ENCODE measurements at regions not wholly inside any gene's neighbourhood (a gene's known extent, or its start where the extent isn't known, plus 50 kb on each side); places are given as distances from the start of the nearest gene placed in this dataset.
"Not testable (repeated sequence)": the region's sequence is repeated elsewhere in the genome, so short reads cannot be mapped to it uniquely, and the experiment has no call there.

DNA sequence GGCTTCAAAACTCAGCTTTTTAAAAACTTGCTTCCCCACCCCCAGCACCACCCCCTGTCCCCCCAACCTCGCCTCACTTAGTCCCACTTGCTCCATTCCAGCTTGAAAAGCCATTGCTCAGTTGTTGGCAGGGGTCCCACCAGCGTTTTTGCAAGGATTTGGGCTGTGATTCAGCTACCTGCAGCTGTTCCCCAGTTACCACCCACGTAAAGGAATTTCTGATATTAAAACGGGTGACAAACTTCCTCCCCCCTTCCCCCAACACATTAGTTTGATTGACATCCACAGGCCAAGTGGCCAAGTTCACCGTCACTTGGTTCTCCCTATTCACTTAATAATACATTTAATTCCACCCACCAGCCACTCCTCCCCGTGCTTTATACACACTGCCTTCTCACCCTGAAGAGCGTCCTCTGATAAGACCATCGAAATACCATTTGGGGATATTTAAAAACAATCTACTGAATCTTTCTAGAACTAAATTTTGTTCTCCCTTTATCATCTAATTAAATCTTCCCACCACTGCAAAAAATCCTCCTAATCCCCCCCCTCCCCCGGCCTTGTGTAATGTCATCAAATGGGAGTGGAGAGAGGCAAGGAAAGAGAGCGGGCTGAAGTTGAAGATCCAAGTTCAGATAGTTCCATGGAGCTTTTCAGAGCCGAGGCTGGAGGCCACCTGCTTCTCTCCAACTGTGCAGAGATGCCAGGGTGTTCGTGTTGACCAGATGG, 55.1 kb downstream of the SOX9 start:
- no peak for DNase-seq

DNA sequence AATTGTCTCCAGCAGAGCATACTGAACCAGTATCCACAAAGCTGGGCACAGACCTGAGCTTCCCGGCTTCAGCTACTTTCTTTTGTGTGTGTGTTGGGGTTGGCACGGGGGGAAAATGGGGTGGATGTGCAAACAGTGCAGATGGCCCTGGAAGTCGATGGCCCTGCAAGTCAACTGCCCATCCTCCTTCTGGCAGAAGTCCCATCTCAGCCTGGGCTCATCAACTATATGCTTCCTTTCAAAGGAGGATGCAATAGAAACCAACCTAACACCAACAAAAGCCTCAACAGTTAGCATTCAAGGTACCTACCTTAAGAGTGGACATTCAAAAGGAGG, 55.7 kb downstream of the SOX9 start:
- no peak for DNase-seq

DNA sequence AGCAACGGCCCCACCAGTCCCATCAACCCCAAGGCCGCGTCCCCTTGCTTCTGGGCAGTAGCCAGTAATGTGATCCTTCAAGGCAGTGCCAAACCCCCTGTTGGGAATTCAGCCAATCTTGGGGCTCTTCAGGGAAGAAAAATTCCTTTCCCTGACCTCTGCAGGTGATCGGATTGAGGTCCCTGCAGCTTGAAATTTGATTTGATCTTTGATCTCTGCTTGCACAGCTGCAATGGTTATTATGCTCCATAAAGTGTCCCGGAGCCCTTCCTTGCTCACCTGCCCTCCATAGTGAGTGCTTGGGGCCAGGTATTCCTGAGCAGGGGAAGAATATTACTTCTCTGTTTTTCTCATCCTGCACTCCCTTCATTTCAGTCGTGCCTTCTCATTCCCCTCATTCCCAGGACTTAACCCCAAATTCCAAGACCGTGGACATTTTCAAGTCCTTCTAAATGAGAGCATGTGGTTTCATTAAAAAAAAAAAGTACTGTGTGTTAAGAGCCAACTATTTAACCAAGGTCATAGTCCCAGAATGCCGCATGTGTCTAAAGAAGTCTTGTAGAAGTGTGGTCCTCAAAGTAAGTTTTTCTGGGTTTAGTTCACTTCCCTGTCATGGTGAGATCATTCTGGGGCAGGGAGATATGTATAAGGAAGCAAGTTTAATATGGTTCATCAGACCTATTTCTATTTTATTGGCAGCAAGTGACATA, 56.3 kb downstream of the SOX9 start:
- DNase-seq = no peak

DNA sequence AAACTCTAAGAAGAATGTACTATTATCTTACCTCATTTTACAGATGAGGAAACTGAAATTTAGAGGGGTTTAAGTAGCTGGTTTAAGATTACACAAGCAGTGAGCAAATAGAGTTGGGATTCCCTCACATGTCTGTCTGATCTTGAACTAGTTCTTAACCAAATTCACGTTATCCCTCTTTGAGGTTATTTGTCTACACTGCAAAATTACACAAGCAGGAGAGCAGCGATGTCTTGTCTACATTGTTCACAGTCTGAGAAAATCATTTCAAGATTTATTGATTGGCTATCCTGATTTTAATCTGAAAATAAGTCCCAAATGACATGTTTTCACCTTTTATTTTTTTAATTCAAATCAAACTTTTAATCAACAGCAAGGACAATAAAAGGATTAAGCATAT, 56.9 kb downstream of the SOX9 start:
- no peak for DNase-seq

DNA sequence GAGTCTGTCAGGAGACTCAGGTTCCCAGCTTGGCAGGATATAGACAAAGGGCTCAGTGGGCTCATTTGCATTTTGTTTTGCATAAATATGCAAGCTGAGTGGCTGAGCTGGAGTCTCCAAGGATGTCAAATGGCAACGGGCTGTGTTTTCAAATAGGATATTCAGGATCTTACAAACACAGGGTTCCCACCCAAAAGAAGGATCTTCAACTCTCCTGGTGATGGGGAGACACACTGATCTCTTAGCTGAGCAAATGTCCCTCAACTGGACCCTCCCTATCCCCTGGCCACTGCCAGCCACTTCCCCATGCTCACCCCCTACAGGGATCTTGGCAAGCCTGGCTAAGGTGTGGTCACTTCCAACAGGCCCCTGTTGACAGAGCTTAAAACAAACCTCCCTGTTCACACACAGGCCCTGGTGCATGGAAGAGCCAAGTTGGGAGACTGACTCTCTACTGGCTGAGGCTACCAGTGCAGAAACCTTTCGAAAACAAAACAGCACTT, 61.6 kb downstream of the SOX9 start:
- DNase-seq = no peak

DNA sequence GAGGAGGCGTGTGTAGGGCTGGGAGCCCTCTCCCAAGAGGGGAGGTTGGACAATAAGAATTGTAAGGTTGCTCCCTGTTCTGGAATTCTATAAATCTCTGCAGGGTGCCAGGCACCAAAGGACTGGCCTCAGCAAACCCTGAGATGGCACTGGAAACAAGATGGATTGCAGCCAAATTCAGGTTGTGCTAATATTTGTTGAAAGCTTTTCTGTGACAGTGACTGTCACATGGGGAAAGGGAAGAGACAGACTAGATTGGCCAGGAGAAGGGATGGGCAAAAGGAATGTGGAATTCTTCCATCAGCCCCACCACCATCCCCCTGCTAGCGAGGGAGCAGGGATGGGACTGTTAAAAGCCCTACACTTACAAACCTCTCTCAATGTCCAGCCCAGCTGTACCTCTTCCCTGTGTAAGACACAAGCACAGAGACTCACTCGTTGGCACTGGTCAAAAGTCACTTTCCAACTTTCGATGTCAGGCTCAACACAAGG, 62.4 kb downstream of the SOX9 start:
- DNase-seq = no peak

DNA sequence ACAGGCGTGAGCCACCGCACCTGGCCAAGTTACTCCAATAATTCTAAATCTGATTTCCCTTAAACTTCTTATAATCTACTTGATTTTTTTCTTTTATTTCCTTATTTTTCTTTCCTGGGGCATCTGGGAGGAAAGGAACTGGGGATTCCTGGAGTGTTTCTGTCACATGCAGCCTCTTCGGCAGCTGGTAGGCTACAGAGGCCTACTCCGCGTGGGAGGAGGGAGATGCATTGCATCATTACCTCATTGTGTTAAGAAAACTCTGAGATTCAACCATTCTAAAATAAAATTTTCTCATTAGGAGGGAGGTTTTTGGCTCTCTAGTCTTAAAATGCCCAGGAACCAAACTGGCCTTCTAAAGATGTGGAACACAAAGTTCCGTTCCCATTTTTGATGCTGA, 64.0 kb downstream of the SOX9 start:
- DNase-seq = no peak

DNA sequence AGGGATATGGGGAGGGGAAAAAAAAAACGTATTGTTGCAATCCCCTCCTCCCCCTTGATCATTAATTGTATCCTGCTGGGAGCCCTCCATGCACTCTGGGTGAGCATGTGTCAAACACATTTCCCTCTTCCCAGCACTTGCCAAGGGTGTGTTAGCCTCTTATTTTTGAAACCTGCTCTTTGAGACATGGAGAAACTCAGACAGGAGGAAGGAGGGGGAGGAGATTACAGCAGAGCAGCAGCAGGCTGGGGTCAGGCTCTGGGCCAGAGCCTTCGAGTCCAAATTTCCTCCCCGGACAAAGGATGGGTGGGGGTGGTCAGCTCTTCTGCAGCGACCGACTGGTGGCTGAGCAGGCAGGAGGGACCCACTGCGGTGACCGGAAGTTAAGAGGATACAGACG, 64.7 kb downstream of the SOX9 start:
- DNase-seq = no peak

DNA sequence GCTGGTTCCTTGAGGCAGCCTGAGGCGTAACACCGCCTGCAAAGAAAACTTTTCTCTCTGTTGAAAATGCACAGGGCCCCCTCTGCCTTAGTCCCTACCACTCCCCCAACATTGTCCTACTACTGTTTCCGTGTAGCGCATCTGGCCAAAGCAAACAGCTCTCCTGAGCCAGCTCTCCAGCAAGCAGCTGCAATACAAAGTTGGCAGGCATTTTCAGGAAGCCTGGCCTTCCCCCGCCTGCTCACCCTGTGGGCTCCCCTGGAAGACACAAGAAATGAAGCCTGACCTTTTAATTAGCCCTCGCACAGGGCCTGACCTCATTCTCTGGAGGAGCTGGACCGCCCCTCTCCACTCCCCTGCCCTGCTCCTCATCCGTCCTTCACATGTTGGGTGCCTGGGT, 66.7 kb downstream of the SOX9 start:
- DNase-seq = no peak

DNA sequence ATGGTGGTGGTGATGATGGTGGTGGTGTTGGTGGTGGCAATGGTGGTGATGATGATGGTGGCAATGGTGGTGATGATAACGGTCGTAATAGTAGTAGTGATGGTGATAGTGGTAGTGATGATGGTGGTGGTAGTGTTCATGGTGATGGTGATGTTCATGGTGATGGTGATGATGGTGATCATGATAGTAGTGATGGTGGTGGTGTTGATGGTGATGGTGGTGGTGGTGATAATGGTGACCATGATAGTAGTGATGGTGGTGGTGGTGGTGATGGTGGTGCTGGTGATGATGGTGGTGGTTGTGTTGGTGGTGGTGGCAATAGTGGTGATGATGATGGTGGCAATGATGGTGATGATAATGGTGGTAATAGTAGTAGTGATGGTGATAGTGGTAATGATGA, 68.0 kb downstream of the SOX9 start:
- DNase-seq = no peak

DNA sequence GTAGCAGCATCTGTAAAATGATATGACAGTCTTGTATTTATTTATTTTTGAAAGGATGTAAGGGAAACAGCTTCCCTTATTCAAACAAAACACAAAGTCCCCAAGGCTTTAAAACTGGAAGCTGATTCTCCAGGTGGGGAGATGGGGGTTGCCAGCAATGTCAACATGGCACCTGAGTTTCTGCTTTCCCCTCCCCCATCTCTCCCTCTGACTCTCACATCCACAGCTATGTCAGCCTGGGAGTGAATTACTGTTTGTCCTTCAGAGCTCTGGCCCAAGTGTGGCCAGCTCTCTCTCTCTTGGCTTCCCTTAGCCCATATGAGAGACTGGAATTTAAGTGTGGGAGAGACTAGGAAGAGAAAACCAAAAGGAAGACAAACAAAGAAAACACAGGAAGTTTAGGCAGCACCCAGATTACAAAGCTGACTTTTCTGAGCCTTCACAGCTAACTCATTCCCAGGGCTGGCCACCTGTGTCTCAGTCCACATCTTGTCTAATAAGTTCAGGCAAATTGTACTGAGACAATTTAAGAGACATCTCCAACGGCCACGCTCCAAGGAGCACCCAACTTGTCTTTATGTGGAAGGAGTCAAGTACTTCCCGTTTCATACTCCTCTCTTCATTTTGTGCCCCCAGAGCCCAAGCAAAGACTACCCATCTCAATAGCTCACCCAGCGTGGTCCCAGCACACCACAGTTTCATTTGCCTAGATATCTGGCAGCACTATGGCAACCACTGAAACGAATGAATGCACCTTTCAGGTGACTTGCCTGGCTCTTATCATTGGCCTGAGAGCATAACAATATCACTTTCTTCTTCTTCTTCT, 69.2 kb downstream of the SOX9 start:
- no peak for DNase-seq

DNA sequence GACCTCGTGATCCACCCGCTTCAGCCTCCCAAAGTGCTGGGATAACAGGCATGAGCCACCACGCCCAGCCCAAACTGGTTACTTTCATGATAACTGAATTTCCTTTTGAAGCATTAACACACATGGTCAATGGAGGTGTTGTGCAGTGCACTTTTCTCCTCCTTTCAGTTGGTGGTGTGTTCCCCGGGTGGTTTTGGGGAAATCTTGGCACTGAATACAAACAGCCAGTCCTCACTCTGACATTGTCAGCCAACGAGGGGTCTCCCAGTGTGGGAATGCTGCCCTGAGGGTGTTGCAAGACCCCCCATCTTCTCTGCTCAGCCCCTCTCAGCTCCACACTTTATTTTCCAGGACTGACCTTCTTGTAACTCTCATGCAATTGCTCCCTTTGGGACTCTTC, 70.5 kb downstream of the SOX9 start:
- DNase-seq = no peak

DNA sequence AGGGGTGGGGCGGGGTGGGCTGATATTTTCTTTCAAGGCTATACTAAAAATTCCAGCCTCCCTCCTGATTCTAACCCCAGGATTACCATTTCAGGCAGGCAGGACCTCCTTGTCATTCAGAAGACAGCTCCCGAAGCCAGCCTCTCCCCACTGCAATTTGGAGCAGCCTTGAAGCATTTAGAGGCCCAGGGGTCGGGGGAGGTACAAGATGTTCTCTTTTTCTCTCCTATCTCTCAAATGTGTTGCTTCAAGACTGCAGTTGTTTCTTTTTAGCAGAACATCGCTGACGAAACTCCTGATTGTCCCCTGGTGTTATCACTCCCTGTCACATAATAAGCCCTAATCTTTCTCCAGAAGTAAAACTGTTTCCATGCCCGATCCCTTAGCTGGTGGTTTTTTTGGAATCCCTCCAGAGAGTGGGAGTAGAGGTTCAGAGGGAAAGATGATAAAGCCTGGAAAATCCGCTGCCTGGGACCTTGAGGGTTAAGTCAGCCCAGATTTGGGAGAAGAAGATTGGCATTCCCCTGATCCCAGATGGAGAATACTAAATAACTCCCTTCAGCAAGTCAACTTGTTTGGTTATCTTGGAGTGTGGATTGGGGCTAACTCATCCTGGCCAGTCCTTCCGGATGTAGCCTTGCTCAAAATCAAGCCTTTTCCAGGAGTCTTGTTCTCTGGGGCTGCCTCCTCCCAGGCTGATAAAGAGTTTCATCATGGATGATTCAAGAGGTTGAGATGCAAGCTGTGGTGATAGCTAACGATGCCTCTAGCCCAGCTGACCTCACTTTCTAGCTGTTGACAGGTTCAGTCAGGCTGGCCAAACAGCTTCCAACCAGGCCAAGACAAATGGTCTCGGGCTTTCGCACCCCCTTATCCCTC, 71.3 kb downstream of the SOX9 start:
- no peak for DNase-seq

DNA sequence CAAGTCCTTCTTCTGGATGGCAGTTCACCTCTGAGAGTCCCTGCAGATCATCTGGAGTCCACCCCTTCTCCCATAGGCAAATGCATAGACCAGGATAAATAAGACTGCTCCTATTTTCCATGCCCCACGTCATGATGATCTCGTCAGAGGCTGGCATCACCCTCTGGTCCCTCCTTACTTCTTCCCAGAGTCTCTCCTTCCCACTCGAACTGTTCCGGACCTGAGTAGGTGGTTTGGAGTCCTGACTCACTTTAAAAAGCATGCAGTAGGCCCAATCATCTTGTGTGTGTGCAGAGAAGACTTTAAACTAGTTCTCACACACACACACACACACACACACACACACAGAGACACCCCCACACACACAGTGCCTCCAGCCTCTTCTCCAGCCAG, 72.0 kb downstream of the SOX9 start:
- DNase-seq = no peak

DNA sequence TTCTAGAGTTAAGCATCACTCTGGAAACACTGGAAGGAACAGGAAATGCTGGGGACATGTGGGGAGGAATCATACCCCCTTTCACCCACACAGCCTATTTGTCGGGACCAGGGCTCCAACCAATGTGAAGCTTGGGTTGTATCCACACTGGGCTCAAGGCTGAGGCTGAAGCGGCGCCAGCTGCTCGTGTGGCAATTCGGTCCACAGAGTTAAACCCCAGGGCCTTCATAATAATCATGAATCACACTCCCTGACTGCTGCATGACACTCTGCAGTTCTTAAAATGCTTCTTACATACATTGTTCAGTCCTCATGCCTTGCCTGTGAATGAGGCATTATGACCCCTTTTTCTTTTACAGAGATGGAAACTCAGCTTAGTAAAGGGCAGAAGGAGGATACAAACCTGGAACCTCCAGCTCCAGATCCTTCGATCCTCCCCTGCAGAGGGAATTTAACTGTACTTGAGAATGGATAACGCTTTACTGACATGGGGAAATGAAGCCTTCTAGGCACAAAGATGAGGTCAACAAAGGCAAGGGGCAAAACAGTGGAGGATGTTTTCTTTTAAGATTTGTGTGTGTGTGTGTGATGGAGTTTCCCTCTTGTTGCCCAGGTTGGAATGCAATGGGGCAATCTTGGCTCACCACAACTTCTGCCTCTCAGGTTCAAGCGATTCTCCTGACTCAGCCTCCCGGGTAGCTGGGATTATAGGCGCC, 72.7 kb downstream of the SOX9 start:
- no peak for DNase-seq

DNA sequence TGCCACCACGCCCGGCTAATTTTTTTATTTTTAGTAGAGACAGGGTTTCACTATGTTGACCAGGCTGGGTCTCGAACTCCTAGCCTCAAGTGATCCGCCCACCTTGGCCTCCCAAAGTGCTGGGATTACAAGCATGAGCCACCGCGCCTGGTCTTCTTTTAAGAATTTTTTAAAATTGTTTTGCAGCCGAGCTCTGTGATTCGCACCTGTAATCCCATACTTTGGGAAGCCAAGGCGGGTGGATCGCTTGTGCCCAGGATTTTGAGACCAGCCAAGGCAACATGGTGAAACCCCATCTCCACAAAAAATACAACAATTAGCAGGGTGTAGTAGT, 73.3 kb downstream of the SOX9 start:
- not testable (repeated sequence) for DNase-seq

DNA sequence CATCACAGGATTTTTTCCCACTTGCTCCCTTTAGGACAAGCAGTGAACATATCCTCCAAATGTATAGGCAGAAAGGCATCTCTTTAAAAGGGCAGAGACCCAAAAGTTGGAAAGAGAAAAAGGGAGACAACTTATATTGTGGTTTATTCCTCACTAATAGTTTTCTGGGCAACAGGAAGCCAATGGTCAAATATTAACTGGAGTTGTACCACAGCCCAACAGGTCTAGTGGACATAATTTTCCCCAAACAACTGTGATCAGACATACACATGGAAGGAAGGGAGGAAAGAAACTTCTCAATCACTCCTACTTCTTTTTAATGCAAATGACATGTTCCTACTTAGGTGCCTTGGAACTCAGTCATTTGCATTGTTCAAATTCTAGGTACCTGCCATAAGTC, 78.4 kb downstream of the SOX9 start:
- no peak for DNase-seq

DNA sequence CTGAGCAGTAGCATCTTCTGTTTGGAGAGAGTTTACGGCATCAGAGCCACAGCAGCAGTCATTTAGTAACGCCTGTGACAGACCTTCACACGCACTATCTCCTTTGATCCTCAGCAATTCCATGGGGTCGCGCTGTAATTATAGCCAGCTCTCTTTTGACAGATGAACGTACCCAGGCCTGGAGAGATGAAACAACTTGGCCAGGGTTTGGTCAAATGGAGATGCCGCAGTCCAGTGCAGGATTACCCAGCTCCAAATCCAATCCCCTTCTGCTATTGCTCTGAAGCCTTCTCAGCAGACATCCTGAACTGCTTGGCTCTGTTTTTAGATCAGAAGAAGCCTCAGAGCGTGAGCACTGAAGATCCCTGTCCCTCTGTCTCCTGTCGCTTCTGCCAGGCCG, 83.9 kb downstream of the SOX9 start:
- no peak for DNase-seq

DNA sequence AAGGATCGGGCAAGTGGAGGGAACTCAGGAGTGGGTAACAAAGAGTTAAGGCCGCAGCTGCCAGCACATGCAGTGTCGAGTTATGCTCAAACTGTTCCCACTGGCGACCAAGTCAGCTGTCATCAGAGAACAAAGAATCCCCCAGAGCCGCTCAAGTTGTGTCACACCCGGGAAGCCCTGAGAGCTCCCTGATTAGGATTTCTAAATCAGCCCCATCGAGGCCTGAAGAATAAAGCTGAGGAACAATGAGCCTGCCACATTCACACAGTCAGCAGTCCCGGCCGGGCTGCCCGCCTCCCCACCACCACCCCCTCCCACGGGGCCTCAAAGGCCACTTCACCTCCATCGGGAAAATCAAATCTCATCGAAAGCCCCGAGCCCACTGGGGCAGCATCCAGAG, 84.5 kb downstream of the SOX9 start:
- DNase-seq = no peak

DNA sequence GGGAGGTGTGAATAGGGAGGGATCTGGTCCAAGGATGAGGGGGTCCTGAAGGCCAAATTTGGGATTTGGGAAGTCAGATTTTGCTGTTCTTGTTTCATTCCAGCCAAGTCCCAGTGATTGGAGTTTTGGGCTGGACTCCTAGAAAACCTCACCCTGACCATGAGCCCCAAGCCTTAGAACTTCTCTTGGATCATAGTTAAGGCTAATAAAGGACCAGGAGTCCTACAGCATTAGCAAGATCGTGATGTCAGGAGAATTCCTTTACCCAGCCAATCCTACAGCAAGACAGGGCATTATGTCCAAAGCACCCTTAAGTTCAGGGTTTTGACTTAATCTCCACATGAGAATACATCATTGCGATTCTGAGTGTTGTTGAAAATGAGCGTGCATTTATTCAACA, 85.0 kb downstream of the SOX9 start:
- DNase-seq = no peak

DNA sequence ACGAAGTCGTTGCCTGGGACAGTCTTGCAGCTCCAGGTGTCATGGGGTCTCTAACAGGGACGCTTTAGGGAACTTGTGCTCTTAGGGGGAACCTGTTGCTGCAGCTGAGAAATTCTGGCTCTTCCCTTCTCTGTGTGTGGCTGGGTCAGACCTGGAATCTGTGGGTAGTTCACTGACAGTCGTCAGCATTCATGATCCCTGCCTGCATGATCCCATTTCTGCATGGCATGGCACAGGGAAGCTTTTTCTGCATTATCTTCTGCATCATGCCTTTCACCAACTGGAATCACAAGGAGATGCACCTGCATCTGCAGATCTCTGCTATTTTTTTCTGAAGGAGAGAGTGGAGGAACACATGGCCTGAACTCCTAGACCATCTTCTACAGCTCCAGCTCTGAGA, 85.6 kb downstream of the SOX9 start:
- no peak for DNase-seq

DNA sequence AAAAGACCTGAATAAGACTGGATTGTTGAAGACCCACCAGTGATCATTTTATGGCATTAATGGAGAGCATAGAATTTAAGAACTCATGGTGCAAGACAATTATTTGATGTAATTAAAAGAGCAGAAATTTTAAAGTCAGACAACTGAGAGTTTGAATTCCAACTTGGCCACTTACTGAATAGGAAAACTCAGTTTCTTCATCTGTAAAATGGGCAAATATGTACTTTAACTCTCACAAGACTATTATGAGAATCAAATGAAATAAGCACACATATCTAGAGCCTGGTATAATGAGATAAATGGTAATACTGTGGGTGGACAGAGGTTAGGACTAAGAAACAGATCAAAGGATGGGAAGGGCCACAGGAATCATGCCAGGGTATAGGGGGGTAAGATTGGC, 88.0 kb downstream of the SOX9 start:
- DNase-seq = no peak
